ENCODE measurements at regions not wholly inside any gene's neighbourhood (a gene's known extent, or its start where the extent isn't known, plus 50 kb on each side); places are given as distances from the start of the nearest gene placed in this dataset.

DNA sequence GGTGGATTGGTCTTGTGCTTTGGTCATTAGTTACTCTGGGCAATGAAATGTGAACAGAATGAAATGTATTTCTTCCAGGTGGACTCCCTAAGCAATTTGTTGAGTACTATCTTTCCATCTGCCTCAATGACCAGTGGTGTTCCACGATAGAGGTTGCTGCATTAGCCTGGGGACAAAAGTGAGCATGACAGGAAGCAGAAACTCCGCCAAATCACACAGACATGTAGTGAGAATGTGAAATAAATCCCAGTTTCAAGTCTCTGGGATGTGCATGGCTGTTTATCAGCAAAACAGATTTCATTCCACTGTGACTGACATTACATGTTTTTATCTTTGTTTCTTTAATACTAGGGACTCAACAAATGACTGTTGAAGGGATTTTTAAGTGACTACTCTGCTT lies 63.3 kb upstream of the DCBLD2 start:
- H3K27me3 ChIP-seq (ENCODE audit: control insufficient read depth, insufficient read depth, low read length): no peaks in the 10 kb centered on the region
- no peak for DNase-seq
- no CpG with 5 or more reads among the region's 2 CpGs for WGBS (ENCODE audit: insufficient coverage)

DNA sequence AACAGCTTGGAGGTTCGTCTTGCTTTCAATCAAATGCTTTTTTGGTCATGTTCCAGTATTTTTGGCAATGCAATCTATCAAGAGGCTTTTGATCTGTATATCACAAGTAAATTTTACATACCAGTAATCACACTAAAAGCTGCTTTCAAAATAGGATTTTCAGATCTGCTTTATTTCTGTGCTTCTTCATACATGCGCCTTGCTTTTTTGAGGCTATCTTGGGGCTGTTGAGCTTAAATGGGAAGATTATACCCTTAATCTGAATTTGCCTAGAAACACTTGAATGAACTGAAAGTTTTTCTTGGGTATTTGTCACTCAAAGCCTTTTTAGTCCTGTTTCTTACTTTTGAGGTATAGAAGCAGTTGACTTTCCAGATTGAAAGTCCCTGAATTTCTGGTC lies 62.1 kb upstream of the DCBLD2 start:
- Histone ChIP-seq H3K4me3 (ENCODE audit: low read length) (no peak overlapping the region), H3K27me3 (ENCODE audit: control insufficient read depth, insufficient read depth, low read length) (no peaks in the 10 kb centered on the region)

More for the DNA sequence above, 63.3 kb upstream of the DCBLD2 start:
- H3K4me1 ChIP-seq (ENCODE audit: control insufficient read depth, insufficient read depth, low read length): peaks cover 5% of the 10 kb centered on the region
- no peak overlapping the region for H3K4me3 ChIP-seq (ENCODE audit: low read length)
- H3K27ac ChIP-seq (ENCODE audit: low read length): no peak overlapping the region
- no peaks in the 10 kb centered on the region for H3K36me3 ChIP-seq (ENCODE audit: control insufficient read depth, insufficient read depth, low read length)
- no peaks in the 10 kb centered on the region for H3K9me3 ChIP-seq (replicated peaks; ENCODE audit: control insufficient read depth, low read depth, low read length)

DNA sequence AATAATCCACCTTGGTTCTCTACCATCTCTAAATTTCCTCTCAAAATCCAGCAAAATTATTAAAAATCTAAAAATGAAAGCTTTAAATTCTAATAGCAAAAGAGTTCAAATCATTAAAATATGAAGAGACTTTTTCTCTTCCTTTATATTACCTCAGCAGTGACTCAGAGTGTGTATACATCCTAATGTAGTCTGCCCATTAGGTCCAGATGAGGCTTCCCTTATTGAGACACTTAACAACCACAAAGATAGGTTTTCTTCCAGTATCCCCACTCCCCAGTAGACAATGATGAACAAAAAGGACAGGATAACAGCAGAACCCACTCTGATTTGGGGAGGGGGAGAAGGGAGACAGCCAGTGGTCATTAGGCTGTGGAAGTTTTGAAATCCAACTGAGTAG lies 61.5 kb upstream of the DCBLD2 start:
- Histone ChIP-seq H3K4me1 (ENCODE audit: control insufficient read depth, insufficient read depth, low read length) (peaks cover 3% of the 10 kb centered on the region), H3K9me3 (replicated peaks; ENCODE audit: control insufficient read depth, low read depth, low read length) (no peaks in the 10 kb centered on the region), H3K27ac (ENCODE audit: low read length) (no peak overlapping the region), H3K36me3 (ENCODE audit: control insufficient read depth, insufficient read depth, low read length) (no peaks in the 10 kb centered on the region), H3K4me3 (ENCODE audit: low read length) (no peak overlapping the region), H3K27me3 (ENCODE audit: control insufficient read depth, insufficient read depth, low read length) (no peaks in the 10 kb centered on the region)
- no peak for DNase-seq

More for the DNA sequence above, 62.1 kb upstream of the DCBLD2 start:
- Histone ChIP-seq H3K27ac (ENCODE audit: low read length) (no peak overlapping the region), H3K36me3 (ENCODE audit: control insufficient read depth, insufficient read depth, low read length) (no peaks in the 10 kb centered on the region), H3K9me3 (replicated peaks; ENCODE audit: control insufficient read depth, low read depth, low read length) (no peaks in the 10 kb centered on the region), H3K4me1 (ENCODE audit: control insufficient read depth, insufficient read depth, low read length) (peaks cover 3% of the 10 kb centered on the region)
- WGBS (ENCODE audit: insufficient coverage): no CpG with 5 or more reads among the region's 2 CpGs
- no peak for DNase-seq

DNA sequence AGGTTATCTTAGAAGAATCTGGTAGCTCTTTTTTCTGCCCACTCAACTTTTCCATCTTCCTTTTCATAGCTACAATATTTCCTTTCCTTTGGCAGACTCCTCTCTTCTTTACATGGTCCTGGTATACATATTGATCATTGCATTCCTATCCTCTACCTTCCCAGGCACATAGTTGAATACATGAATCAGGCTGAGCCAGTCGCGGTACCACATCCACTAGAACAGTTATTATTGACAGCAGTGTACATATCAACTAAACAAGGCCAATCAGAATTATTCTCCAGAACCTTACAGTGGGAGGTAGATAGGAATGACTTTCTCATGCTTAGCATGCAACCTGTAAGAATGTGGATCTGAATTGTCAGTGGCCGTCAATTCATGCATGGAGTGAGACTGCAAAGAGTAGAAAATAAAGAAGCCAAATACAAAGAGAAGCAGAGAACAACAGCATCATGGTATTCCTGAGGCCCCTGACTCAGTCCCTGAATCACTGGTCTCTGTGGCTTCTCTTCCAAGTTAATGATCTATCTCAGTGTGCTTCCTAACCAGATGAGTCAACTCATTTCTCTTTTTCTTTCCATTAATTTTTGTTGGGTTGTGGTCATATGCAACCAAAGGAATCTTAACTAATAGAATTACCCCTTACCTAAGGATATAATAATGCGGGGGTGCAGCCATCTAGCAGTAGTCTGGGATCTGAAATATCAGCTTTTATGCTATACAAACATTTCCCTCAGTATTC lies 60.9 kb upstream of the DCBLD2 start:
- Histone ChIP-seq H3K9me3 (replicated peaks; ENCODE audit: control insufficient read depth, low read depth, low read length) (no peaks in the 10 kb centered on the region), H3K4me3 (ENCODE audit: low read length) (no peak overlapping the region), H3K4me1 (ENCODE audit: control insufficient read depth, insufficient read depth, low read length) (peaks cover 3% of the 10 kb centered on the region), H3K27me3 (ENCODE audit: control insufficient read depth, insufficient read depth, low read length) (no peaks in the 10 kb centered on the region), H3K36me3 (ENCODE audit: control insufficient read depth, insufficient read depth, low read length) (no peaks in the 10 kb centered on the region), H3K27ac (ENCODE audit: low read length) (no peak overlapping the region)
- DNase-seq: no peak
- no CpG with 5 or more reads among the region's 4 CpGs for WGBS (ENCODE audit: insufficient coverage)

DNA sequence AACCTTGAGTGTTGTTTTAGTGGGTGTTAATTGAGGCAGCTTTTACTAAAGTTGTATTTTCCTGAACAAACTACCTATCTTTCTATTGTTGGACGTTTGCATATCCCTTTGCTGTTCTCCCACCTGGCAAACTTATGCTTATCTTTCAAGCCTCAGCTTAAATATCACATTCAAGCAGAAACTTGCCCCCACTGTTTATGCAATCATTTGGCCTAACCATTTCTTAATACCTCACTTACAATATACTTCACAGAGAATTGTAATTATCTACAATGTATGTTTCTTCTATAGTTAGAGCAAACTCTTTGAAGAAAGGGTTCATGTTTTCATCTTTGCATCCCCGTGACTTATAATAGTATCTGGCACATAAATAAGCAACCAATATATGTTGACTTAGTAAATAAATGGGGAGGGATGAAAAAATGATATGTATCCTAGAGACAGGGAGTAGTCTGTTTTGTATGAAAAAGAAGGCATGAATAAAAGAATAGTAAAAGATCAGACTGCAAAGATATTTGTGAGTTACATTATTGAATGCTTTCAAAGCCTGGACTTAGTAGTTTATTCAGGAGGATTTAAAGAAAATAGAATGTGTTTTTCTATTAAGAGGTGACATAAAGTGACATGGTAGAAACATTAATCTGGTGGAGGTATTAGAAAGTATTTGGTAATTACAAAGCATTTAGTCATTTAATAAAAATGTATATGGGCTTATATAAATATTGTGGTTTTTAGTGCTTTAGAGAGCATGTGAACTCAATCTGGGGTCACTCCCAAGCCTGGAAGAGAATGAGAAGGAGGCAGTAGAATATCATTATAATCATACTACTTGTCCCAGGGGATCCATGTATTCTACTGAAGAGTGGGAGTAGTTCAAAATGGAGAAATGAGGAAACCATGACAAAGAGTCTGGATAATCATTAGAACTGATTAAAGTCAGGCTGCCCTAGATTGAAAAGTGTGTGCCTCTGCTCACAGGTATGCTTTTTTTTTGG lies 60.0 kb upstream of the DCBLD2 start:
- no peak overlapping the region for H3K4me3 ChIP-seq (ENCODE audit: low read length)
- no peaks in the 10 kb centered on the region for H3K4me1 ChIP-seq (ENCODE audit: control insufficient read depth, insufficient read depth, low read length)
- 50% methylated on average over 1 of the region's 2 CpGs for WGBS (ENCODE audit: insufficient coverage)
- DNase-seq: peak; percentile 51
- no peak overlapping the region for H3K27ac ChIP-seq (ENCODE audit: low read length)
- no peaks in the 10 kb centered on the region for H3K9me3 ChIP-seq (replicated peaks; ENCODE audit: control insufficient read depth, low read depth, low read length)
- H3K36me3 ChIP-seq (ENCODE audit: control insufficient read depth, insufficient read depth, low read length): no peaks in the 10 kb centered on the region
- no peaks in the 10 kb centered on the region for H3K27me3 ChIP-seq (ENCODE audit: control insufficient read depth, insufficient read depth, low read length)

DNA sequence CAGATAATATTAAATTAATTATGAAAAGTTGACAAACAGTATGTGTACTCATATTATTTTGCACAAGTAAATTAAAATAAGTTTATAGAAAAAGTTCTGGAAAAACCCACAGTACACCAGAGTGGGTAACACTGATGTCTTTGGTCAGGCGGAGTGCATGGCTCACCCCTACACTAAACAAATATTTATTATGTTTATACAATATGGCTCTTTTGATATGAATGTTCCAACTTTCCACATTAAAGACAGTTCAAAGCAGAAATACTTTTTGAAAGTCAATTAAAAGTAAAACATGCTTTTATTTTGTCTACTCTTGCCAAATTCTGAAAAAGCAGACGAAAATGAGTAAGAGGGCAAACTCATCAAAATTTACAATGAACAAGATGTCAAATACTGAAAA lies 56.2 kb upstream of the DCBLD2 start:
- WGBS (ENCODE audit: insufficient coverage): no CpG with 5 or more reads among the region's 2 CpGs
- H3K27ac ChIP-seq (ENCODE audit: low read length): no peak overlapping the region
- no peak overlapping the region for H3K4me3 ChIP-seq (ENCODE audit: low read length)
- H3K27me3 ChIP-seq (ENCODE audit: control insufficient read depth, insufficient read depth, low read length): no peaks in the 10 kb centered on the region
- DNase-seq: no peak
- H3K4me1 ChIP-seq (ENCODE audit: control insufficient read depth, insufficient read depth, low read length): peaks cover 2% of the 10 kb centered on the region
- no peaks in the 10 kb centered on the region for H3K36me3 ChIP-seq (ENCODE audit: control insufficient read depth, insufficient read depth, low read length)
- H3K9me3 ChIP-seq (replicated peaks; ENCODE audit: control insufficient read depth, low read depth, low read length): no peaks in the 10 kb centered on the region

DNA sequence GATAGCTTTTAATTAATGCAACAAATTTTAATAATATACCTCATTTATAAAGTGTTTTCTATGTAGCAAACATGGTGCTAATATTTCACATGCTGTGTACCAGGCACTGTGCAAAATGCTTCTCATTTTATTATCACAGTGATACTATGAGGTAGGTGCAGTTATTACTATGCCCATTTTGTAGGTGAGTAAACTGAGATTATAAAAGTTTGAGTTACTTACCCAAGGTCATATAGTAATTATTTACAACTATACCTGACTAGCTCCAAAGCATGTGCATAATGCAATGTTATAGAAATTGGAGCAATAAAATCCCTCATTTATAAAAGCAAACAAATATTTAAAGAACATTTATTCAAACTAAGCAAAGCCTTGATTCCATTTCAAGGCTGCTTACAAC lies 54.5 kb upstream of the DCBLD2 start:
- H3K27me3 ChIP-seq (ENCODE audit: control insufficient read depth, insufficient read depth, low read length): no peaks in the 10 kb centered on the region
- peaks cover 3% of the 10 kb centered on the region for H3K4me1 ChIP-seq (ENCODE audit: control insufficient read depth, insufficient read depth, low read length)
- no peak overlapping the region for H3K4me3 ChIP-seq (ENCODE audit: low read length)
- H3K27ac ChIP-seq (ENCODE audit: low read length): no peak overlapping the region
- no peaks in the 10 kb centered on the region for H3K9me3 ChIP-seq (replicated peaks; ENCODE audit: control insufficient read depth, low read depth, low read length)
- no peak for DNase-seq
- H3K36me3 ChIP-seq (ENCODE audit: control insufficient read depth, insufficient read depth, low read length): no peaks in the 10 kb centered on the region

DNA sequence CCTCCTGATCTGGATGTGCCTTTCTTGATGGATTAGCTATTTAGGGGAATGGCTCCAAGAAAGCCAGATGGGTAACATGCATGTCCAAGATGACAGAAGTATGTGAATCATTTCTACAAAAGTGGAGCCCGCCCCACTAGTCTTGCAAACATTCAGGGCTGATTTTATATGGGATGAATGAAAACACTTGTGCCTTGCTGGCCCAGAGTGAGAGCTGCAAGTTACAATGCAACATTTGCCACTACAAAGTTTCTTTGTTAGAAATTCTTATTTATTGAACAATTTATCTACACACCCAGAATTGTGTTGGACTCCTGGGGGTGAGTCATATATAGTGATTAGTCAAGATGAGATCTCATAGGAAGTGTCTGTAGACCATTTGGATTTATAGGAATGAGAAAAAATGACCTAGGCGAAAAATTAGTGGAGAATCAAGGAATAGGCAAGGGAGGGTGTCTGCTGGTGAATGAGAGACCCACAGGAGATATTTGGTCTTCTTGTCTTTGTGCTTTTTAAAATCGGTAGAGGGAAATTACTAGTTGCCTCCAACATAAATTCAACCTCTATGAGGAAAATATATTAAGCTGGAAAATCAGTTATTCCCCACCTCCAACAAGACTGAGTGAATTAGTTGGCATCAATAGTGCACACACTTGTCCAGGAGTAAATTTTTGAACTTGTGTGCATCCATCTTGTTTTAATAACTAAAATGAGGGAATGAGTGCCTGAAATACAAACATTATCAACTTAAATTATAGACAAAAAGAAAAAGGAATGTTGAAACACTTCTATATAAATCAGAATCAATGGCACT lies 53.5 kb upstream of the DCBLD2 start:
- Histone ChIP-seq H3K27me3 (ENCODE audit: control insufficient read depth, insufficient read depth, low read length) (no peaks in the 10 kb centered on the region), H3K4me1 (ENCODE audit: control insufficient read depth, insufficient read depth, low read length) (peaks cover 3% of the 10 kb centered on the region), H3K36me3 (ENCODE audit: control insufficient read depth, insufficient read depth, low read length) (no peaks in the 10 kb centered on the region), H3K4me3 (ENCODE audit: low read length) (no peak overlapping the region), H3K27ac (ENCODE audit: low read length) (peak overlapping the region; percentile 21), H3K9me3 (replicated peaks; ENCODE audit: control insufficient read depth, low read depth, low read length) (no peaks in the 10 kb centered on the region)
- peak; percentile 93 for DNase-seq
- WGBS (ENCODE audit: insufficient coverage): no CpG with 5 or more reads among the region's 3 CpGs

DNA sequence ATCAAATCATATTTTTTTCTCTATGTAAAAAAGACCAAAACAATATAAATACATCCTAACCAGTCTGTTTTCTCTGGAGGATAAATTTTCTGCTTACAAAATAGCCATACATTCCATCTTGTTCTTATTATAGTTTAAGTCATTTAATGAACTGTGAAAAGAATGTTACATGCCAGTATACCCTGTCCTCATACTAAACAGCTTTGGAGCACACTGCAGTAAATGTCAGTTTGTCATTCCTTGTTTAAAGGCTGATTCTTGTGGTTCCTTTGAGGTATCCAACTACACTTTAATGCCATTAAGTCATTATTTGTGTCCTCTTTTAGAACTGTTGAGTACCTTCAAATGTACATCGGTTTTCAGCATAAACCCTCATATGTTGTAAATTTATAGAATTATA lies 52.7 kb upstream of the DCBLD2 start:
- Histone ChIP-seq H3K27me3 (ENCODE audit: control insufficient read depth, insufficient read depth, low read length) (no peaks in the 10 kb centered on the region), H3K36me3 (ENCODE audit: control insufficient read depth, insufficient read depth, low read length) (no peaks in the 10 kb centered on the region), H3K9me3 (replicated peaks; ENCODE audit: control insufficient read depth, low read depth, low read length) (no peaks in the 10 kb centered on the region), H3K4me3 (ENCODE audit: low read length) (peak overlapping the region; percentile 18), H3K27ac (ENCODE audit: low read length) (peak overlapping the region; percentile 38), H3K4me1 (ENCODE audit: control insufficient read depth, insufficient read depth, low read length) (peaks cover 3% of the 10 kb centered on the region)
- DNase-seq: peak; percentile 85
- WGBS (ENCODE audit: insufficient coverage): no CpG with 5 or more reads among the region's 1 CpG

DNA sequence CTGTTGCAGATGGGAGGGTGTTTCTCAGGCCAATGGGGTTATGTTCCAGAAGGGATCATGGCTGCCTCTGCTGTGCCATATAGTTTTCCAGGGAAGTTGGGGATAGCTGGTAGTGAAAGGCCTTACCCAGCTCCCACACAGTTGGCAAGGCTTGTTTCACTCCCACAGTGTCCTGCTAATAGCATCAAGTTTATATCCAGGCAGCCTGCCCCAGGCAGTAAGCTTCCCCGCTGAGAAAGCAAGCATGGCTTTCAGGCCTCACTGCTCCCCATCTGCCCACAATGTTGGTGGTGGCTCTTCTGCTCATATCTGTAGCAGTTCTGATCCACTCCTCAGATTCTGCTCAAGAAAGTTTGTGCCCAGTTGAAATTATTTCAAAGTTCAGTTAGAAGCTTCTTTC lies 50.9 kb upstream of the DCBLD2 start:
- no peaks in the 10 kb centered on the region for H3K9me3 ChIP-seq (replicated peaks; ENCODE audit: control insufficient read depth, low read depth, low read length)
- peaks cover 3% of the 10 kb centered on the region for H3K4me1 ChIP-seq (ENCODE audit: control insufficient read depth, insufficient read depth, low read length)
- H3K4me3 ChIP-seq (ENCODE audit: low read length): no peak overlapping the region
- H3K36me3 ChIP-seq (ENCODE audit: control insufficient read depth, insufficient read depth, low read length): no peaks in the 10 kb centered on the region
- 77% methylated on average over 1 of the region's 1 CpG for WGBS (ENCODE audit: insufficient coverage)
- no peak for DNase-seq
- H3K27ac ChIP-seq (ENCODE audit: low read length): no peak overlapping the region
- H3K27me3 ChIP-seq (ENCODE audit: control insufficient read depth, insufficient read depth, low read length): no peaks in the 10 kb centered on the region
